H1 (cell line): ENCODE measurements at regions not wholly inside any gene's neighbourhood (a gene's known extent, or its start where the extent isn't known, plus 50 kb on each side); places are given as distances from the start of the nearest gene placed in this dataset.

Source experiments
- CTCF ChIA-PET: fragments of 300-600 bp; sonication (Branson Sonifier 250); formaldehyde crosslinking; loops from one replicate; lab custom pipeline; 2021; ENCODE audit not compliant: partially characterized antibody; lab: Charles Lee
- POLR2A ChIA-PET: fragments of 300-600 bp; sonication (Branson Sonifier 250); formaldehyde crosslinking; loops from one replicate; lab custom pipeline; 2021; ENCODE audit warnings: inconsistent platforms; ENCODE audit not compliant: partially characterized antibody; lab: Charles Lee
- DNase-seq, 2 experiments: peaks; one replicate each; pipeline versions ENCODE4 v3.0.0 to v3.0.0-alpha.2; 2010 to 2022; ENCODE audit warnings: low spot score in 2 of 2, low read depth in 1 of 2, mixed read lengths in 1 of 2
- FAIRE-seq: peaks from 2 replicates; lab custom pipeline; 2011; peaks lifted over from hg19 to GRCh38; lab: Jason Lieb, UNC
- H2AFZ ChIP-seq: 2 replicates; pipeline ENCODE4 v1.8.1; 2012; ENCODE audit warnings: low read length, inconsistent platforms
- H2AK5ac ChIP-seq: 2 replicates; pipeline ENCODE4 v1.6.1; 2013; ENCODE audit warnings: low read depth, low read length
- H2BK120ac ChIP-seq: replicated peaks from 2 replicates; pipeline ENCODE3; 2013; ENCODE audit warnings: low read depth, low read length, inconsistent platforms
- H2BK12ac ChIP-seq: 2 replicates; pipeline ENCODE4 v1.6.1; 2013; ENCODE audit warnings: low read depth, low read length
- H2BK15ac ChIP-seq: 2 replicates; pipeline ENCODE4 v1.6.1; 2013; ENCODE audit warnings: low read length
- H2BK20ac ChIP-seq: 2 replicates; pipeline ENCODE4 v1.6.1; 2013; ENCODE audit warnings: low read length
- H2BK5ac ChIP-seq: 2 replicates; pipeline ENCODE4 v1.6.1; 2013; ENCODE audit warnings: low read depth, low read length
- H3K14ac ChIP-seq: 2 replicates; pipeline ENCODE4 v1.6.1; 2013; ENCODE audit warnings: inconsistent platforms; ENCODE audit not compliant: insufficient read length
- H3K18ac ChIP-seq: 2 replicates; pipeline ENCODE4 v1.6.1; 2013; ENCODE audit warnings: low read length; ENCODE audit errors: extremely low read depth
- H3K23ac ChIP-seq: 2 replicates; pipeline ENCODE4 v1.6.1; 2013; ENCODE audit warnings: inconsistent platforms; ENCODE audit not compliant: insufficient read length
- H3K23me2 ChIP-seq: 2 replicates; pipeline ENCODE4 v1.6.1; 2013; ENCODE audit warnings: low read depth, low read length
- H3K27ac ChIP-seq: 2 replicates; pipeline ENCODE4 v1.6.1; 2011; ENCODE audit warnings: low read depth, low read length, inconsistent platforms
- H3K27me3 ChIP-seq, 4 experiments: replicated peaks in 1 of 4; 1 replicate in 1 of 4; 2 replicates in 3 of 4; pipeline versions ENCODE4 v1.6.1 to v1.8.1; 2011 to 2013; ENCODE audit warnings: low read length in 3 of 4, mild to moderate bottlenecking in 3 of 4, inconsistent platforms in 2 of 4, mixed read lengths in 2 of 4, moderate library complexity in 1 of 4; ENCODE audit not compliant: control insufficient read depth in 3 of 4, insufficient read depth in 3 of 4; ENCODE audit errors: extremely low read depth in 1 of 4
- H3K36me3 ChIP-seq, 4 experiments: 2 replicates each; pipeline versions ENCODE4 v1.6.1 to v1.8.1; 2011 to 2013; ENCODE audit warnings: mild to moderate bottlenecking in 4 of 4, low read length in 3 of 4, moderate library complexity in 2 of 4, control low read depth in 1 of 4, inconsistent platforms in 1 of 4; ENCODE audit not compliant: insufficient read depth in 4 of 4, control insufficient read depth in 2 of 4
- H3K4ac ChIP-seq: replicated peaks from 2 replicates; pipeline ENCODE3; 2013; ENCODE audit warnings: low read length, low read depth, mixed read lengths, inconsistent platforms; ENCODE audit not compliant: insufficient read length
- H3K4me1 ChIP-seq, 4 experiments: replicated peaks in 1 of 4; 1 replicate in 1 of 4; 2 replicates in 3 of 4; pipeline versions ENCODE4 v1.6.1 to v1.8.1; 2011 to 2013; ENCODE audit warnings: low read length in 3 of 4, inconsistent platforms in 2 of 4, mixed read lengths in 1 of 4; ENCODE audit not compliant: insufficient read depth in 4 of 4, control insufficient read depth in 3 of 4
- H3K4me2 ChIP-seq, 2 experiments: 2 replicates each; pipeline versions ENCODE4 v1.6.1 to v1.8.1; 2011 to 2013; ENCODE audit warnings: low read depth in 2 of 2, low read length in 2 of 2, control low read depth in 1 of 2, inconsistent platforms in 1 of 2, mild to moderate bottlenecking in 1 of 2; ENCODE audit not compliant: insufficient read depth in 1 of 2
- H3K4me3 ChIP-seq, 4 experiments: fragments of 200-600, 300-600 bp in 1 of 4; sonication (generic), shearing (Covaris generic), sonication (Bioruptor Twin) in 1 of 4; 2 replicates each; pipeline versions ENCODE4 v1.5.1 to v1.8.1; 2011 to 2016; ENCODE audit warnings: low read length in 4 of 4, low read depth in 3 of 4, control low read depth in 2 of 4, inconsistent platforms in 2 of 4, mild to moderate bottlenecking in 2 of 4, mixed read lengths in 1 of 4, moderate library complexity in 1 of 4; ENCODE audit not compliant: insufficient read depth in 2 of 4; ENCODE audit errors: extremely low read depth in 1 of 4
- H3K56ac ChIP-seq: replicated peaks from 2 replicates; pipeline ENCODE3; 2013; ENCODE audit warnings: low read depth, mild to moderate bottlenecking, mixed read lengths, low read length, inconsistent platforms; ENCODE audit not compliant: insufficient read length
- H3K79me1 ChIP-seq: 2 replicates; pipeline ENCODE4 v1.6.1; 2013; ENCODE audit warnings: low read depth, low read length, control low read depth
- H3K79me2 ChIP-seq, 2 experiments: 2 replicates each; pipeline versions ENCODE4 v1.6.1 to v1.8.1; 2012 to 2013; ENCODE audit warnings: low read length in 2 of 2, mild to moderate bottlenecking in 2 of 2, inconsistent platforms in 1 of 2; ENCODE audit not compliant: insufficient read depth in 2 of 2, control insufficient read depth in 1 of 2
- H3K9ac ChIP-seq, 4 experiments: replicated peaks in 1 of 4; 1 replicate in 1 of 4; 2 replicates in 3 of 4; pipeline versions ENCODE4 v1.6.1 to v1.8.1; 2011 to 2013; ENCODE audit warnings: low read depth in 3 of 4, low read length in 3 of 4, control low read depth in 2 of 4, mild to moderate bottlenecking in 2 of 4, moderate library complexity in 2 of 4, inconsistent platforms in 1 of 4; ENCODE audit errors: extremely low read depth in 1 of 4
- H3K9me3 ChIP-seq, 2 experiments: 2 replicates each; pipeline versions ENCODE4 v1.6.1 to v1.8.1; 2012 to 2013; ENCODE audit warnings: mild to moderate bottlenecking in 2 of 2, moderate library complexity in 2 of 2, control low read depth in 1 of 2, inconsistent platforms in 1 of 2, low read depth in 1 of 2, low read length in 1 of 2, mixed read lengths in 1 of 2; ENCODE audit not compliant: insufficient read depth in 2 of 2
- H4K20me1 ChIP-seq, 2 experiments: replicated peaks in 1 of 2; 2 replicates each; pipeline versions ENCODE3 to v1.8.1; 2011 to 2013; ENCODE audit warnings: inconsistent platforms in 2 of 2, low read length in 2 of 2, mild to moderate bottlenecking in 1 of 2; ENCODE audit not compliant: insufficient read depth in 2 of 2, control insufficient read depth in 1 of 2
- H4K5ac ChIP-seq: 2 replicates; pipeline ENCODE4 v1.6.1; 2013; ENCODE audit warnings: low read length, low read depth, mixed read lengths, inconsistent platforms; ENCODE audit not compliant: insufficient read length
- H4K8ac ChIP-seq: 2 replicates; pipeline ENCODE4 v1.8.0; 2013; ENCODE audit warnings: mild to moderate bottlenecking, moderate library complexity, low read length, inconsistent platforms; ENCODE audit not compliant: insufficient read depth; ENCODE audit errors: extremely low read depth
- H4K91ac ChIP-seq: replicated peaks from 2 replicates; pipeline ENCODE3; 2013; ENCODE audit warnings: low read length, mixed read lengths, inconsistent platforms; ENCODE audit not compliant: insufficient read length
- CTBP2 ChIP-seq: IDR thresholded peaks from 2 replicates; pipeline ENCODE4 v1.7.0; 2011; ENCODE audit warnings: borderline replicate concordance, mild to moderate bottlenecking, moderate library complexity, mixed read lengths, low read length; ENCODE audit not compliant: insufficient read depth, insufficient read length
- E2F6 ChIP-seq: IDR thresholded peaks from 2 replicates; pipeline ENCODE4 v1.6.1; 2012; ENCODE audit warnings: inconsistent platforms
- HDAC6 ChIP-seq: IDR thresholded peaks from one replicate; pipeline ENCODE4 v1.7.1; 2012; ENCODE audit warnings: low read depth, mild to moderate bottlenecking, inconsistent platforms, low read length, moderate library complexity
- POLR2A ChIP-seq, 2 experiments: IDR thresholded peaks; 1 replicate in 1 of 2; 2 replicates in 1 of 2; pipeline ENCODE4 v1.6.1; 2011; ENCODE audit warnings: low read depth in 2 of 2, low read length in 2 of 2, mild to moderate bottlenecking in 2 of 2; ENCODE audit errors: control extremely low read depth in 1 of 2
- SP2 ChIP-seq: IDR thresholded peaks from 2 replicates; pipeline ENCODE4 v1.6.1; 2012; ENCODE audit warnings: mild to moderate bottlenecking, low read length, inconsistent platforms
- WGBS, 2 experiments: shearing (Covaris generic) in 1 of 2; methylation state at CpG; one replicate each; pipeline versions ENCODE4 v1.1.6 to v1.1.7; 2013 to 2015; ENCODE audit warnings: low lambda C conversion rate in 2 of 2, mixed read lengths in 2 of 2, inconsistent platforms in 1 of 2, low coverage in 1 of 2, missing lambda C conversion rate in 1 of 2; ENCODE audit not compliant: insufficient replicate concordance in 2 of 2, insufficient coverage in 1 of 2, insufficient read length in 1 of 2; ENCODE audit errors: extremely low coverage in 1 of 2, missing lambda C conversion rate in 1 of 2; 5-methylcytosine and 5-hydroxymethylcytosine counted together

- Histone ChIP-seq H3K27ac (no peak overlapping the region), H4K8ac (no peak overlapping the region), H3K18ac (no peak overlapping the region), H2BK12ac (no peak overlapping the region), H3K23ac (no peak overlapping the region), H2BK5ac (no peak overlapping the region), H4K5ac (no peak overlapping the region), H3K36me3 (no peaks in the 10 kb centered on the region), H3K79me1 (no peaks in the 10 kb centered on the region), H4K20me1 (no peaks in the 10 kb centered on the region), H2BK120ac (no peak overlapping the region), H3K9ac (no peak overlapping the region), H2BK15ac (no peak overlapping the region), H3K79me2 (no peaks in the 10 kb centered on the region), H3K27me3 (no peaks in the 10 kb centered on the region), H3K14ac (no peak overlapping the region), H3K4ac (no peak overlapping the region), H3K23me2 (no peaks in the 10 kb centered on the region), H2AFZ (no peak overlapping the region), H3K4me1 (no peaks in the 10 kb centered on the region), H3K4me3 (no peak overlapping the region), H3K4me2 (no peak overlapping the region), H3K56ac (no peak overlapping the region), H2AK5ac (no peak overlapping the region), H4K91ac (no peak overlapping the region), H2BK20ac (no peak overlapping the region), H3K9me3 (no peaks in the 10 kb centered on the region)
- FAIRE-seq (no peak), DNase-seq (no peak)
- ChIA-PET POLR2A (no interaction called here), CTCF (interaction anchor here (1.4 kb wide), 1 partner anchor 17 kb away, joined by 3 read pairs; no protein-coding TSS in a partner anchor)
- WGBS, 2 experiments = 94% methylated on average over 7 of the region's 7 CpGs; no CpG with 5 or more reads in 1 of the 2 experiments
- no peak for TF ChIP-seq HDAC6
- TF ChIP-seq CTBP2 = no peak
- TF ChIP-seq POLR2A (IDR thresholded peaks at IDR 0.05; ENCODE audit: control extremely low read depth in 1 of 2, low read depth in 2 of 2, low read length in 2 of 2) = no peak
- no peak for TF ChIP-seq SP2
- no peak for TF ChIP-seq E2F6
Observed at GRCh38 chr14:86168371-86168770, 638.4 kb downstream of the FLRT2 start.
